GM18502 (cell line): ENCODE measurements at regions not wholly inside any gene's neighbourhood (a gene's known extent, or its start where the extent isn't known, plus 50 kb on each side); places are given as distances from the start of the nearest gene placed in this dataset.
"Not testable (repeated sequence)": the region's sequence is repeated elsewhere in the genome, so short reads cannot be mapped to it uniquely, and the experiment has no call there.

ENCODE experiments used
- ATAC-seq: cut with Tn5 transposase; IDR thresholded peaks from one replicate; pipeline ENCODE4 v1.9.1; 2021; ENCODE audit warnings: mild to moderate bottlenecking; ENCODE audit not compliant: unreplicated experiment, poor library complexity

- no peak for ATAC-seq
Observed at GRCh38 chr14:41130274-41130673, 476.4 kb upstream of the LRFN5 start.

GRCh38 chr14:41120402-41120801, 486.3 kb upstream of the LRFN5 start:
- no peak for ATAC-seq

GRCh38 chr14:41096131-41096530, 510.5 kb upstream of the LRFN5 start:
- no peak for ATAC-seq

GRCh38 chr14:41087056-41087455, 519.6 kb upstream of the LRFN5 start:
- no peak for ATAC-seq

GRCh38 chr14:41073544-41073943, 533.1 kb upstream of the LRFN5 start:
- no peak for ATAC-seq

GRCh38 chr14:41072776-41073175, 533.9 kb upstream of the LRFN5 start:
- ATAC-seq = no peak

GRCh38 chr14:41071351-41071750, 535.3 kb upstream of the LRFN5 start:
- ATAC-seq = no peak

- no peak for ATAC-seq
Observed at GRCh38 chr14:41062826-41063225, 543.9 kb upstream of the LRFN5 start.

- ATAC-seq = no peak
Observed at GRCh38 chr14:41055589-41055988, 551.1 kb upstream of the LRFN5 start.

GRCh38 chr14:41051801-41052200, 554.9 kb upstream of the LRFN5 start:
- ATAC-seq = no peak

- ATAC-seq = no peak
Observed at GRCh38 chr14:41047763-41048162, 558.9 kb upstream of the LRFN5 start.

- no peak for ATAC-seq
Observed at GRCh38 chr14:41037388-41037787, 569.3 kb upstream of the LRFN5 start.

GRCh38 chr14:41034969-41035368, 571.7 kb upstream of the LRFN5 start:
- ATAC-seq = no peak

- ATAC-seq = no peak
Observed at GRCh38 chr14:41022932-41023331, 583.7 kb upstream of the LRFN5 start.

GRCh38 chr14:41016213-41016612, 590.5 kb upstream of the LRFN5 start:
- no peak for ATAC-seq

- no peak for ATAC-seq
Observed at GRCh38 chr14:41000350-41000749, 606.3 kb upstream of the LRFN5 start.

- ATAC-seq = no peak
Observed at GRCh38 chr14:40989260-40989659, 617.4 kb upstream of the LRFN5 start.

GRCh38 chr14:40987481-40987880, 619.2 kb upstream of the LRFN5 start:
- no peak for ATAC-seq

GRCh38 chr14:40986655-40987054, 620.0 kb upstream of the LRFN5 start:
- ATAC-seq = no peak

GRCh38 chr14:40985584-40985983, 621.1 kb upstream of the LRFN5 start:
- no peak for ATAC-seq

- no peak for ATAC-seq
Observed at GRCh38 chr14:40983604-40984003, 623.1 kb upstream of the LRFN5 start.

- ATAC-seq = no peak
Observed at GRCh38 chr14:40981247-40981646, 625.4 kb upstream of the LRFN5 start.

GRCh38 chr14:40960257-40960656, 646.4 kb upstream of the LRFN5 start:
- ATAC-seq = not testable (repeated sequence)
